IMR-90 (cell line): ENCODE measurements at regions not wholly inside any gene's neighbourhood (a gene's known extent, or its start where the extent isn't known, plus 50 kb on each side); places are given as distances from the start of the nearest gene placed in this dataset.

ENCODE experiments used
- ATAC-seq: fragments of 200-7000 bp; cut with Tn5 transposase; 2 replicates; pipeline ENCODE4 v1.9.1; 2020; ENCODE audit warnings: low read depth, mild to moderate bottlenecking, moderate library complexity
- BruUV-seq: library from RNA; stranded (reverse); fragments of 400-500 nt; replicated peaks from 2 replicates; lab custom pipeline; 2021; lab: Mats Ljungman, UMichigan
- CTCF ChIA-PET: fragments of 300-600 bp; formaldehyde crosslinking; extraction: SDS; loops from one replicate; lab custom pipeline; 2021; ENCODE audit warnings: antibody characterized with exemption; lab: Yijun Ruan, JAX
- POLR2A ChIA-PET: fragments of 300-600 bp; sonication (Branson Sonifier 250); formaldehyde crosslinking; loops from one replicate; lab custom pipeline; 2022; ENCODE audit warnings: antibody characterized with exemption; ENCODE audit not compliant: unreplicated experiment; lab: Charles Lee
- DNase-seq: peaks from one replicate; pipeline ENCODE4 v3.0.0; 2013
- H2AFZ ChIP-seq: replicated peaks from 2 replicates; pipeline ENCODE3; 2013; ENCODE audit warnings: low read length, mild to moderate bottlenecking; ENCODE audit not compliant: poor library complexity
- H2AK5ac ChIP-seq: 2 replicates; pipeline ENCODE4 v1.6.1; 2013; ENCODE audit warnings: low read depth, low read length, inconsistent platforms
- H2AK9ac ChIP-seq: replicated peaks from 2 replicates; pipeline ENCODE3; 2013; ENCODE audit warnings: mild to moderate bottlenecking, low read depth, low read length, moderate library complexity; ENCODE audit not compliant: poor library complexity
- H2BK120ac ChIP-seq: 2 replicates; pipeline ENCODE4 v1.6.1; 2013; ENCODE audit warnings: low read depth, low read length, inconsistent platforms
- H2BK15ac ChIP-seq: 3 replicates; pipeline ENCODE4 v1.6.1; 2013; ENCODE audit warnings: low read depth, low read length, inconsistent platforms
- H2BK20ac ChIP-seq: 2 replicates; pipeline ENCODE4 v1.6.1; 2013; ENCODE audit warnings: low read depth, mild to moderate bottlenecking, inconsistent platforms, low read length, moderate library complexity
- H2BK5ac ChIP-seq: 2 replicates; pipeline ENCODE4 v1.6.1; 2013; ENCODE audit warnings: mild to moderate bottlenecking, low read depth, low read length, inconsistent platforms; ENCODE audit not compliant: poor library complexity, severe bottlenecking
- H3K14ac ChIP-seq: replicated peaks from 2 replicates; pipeline ENCODE4 v1.6.1; 2013; ENCODE audit warnings: low read depth, low read length, inconsistent platforms
- H3K18ac ChIP-seq: 2 replicates; pipeline ENCODE4 v1.6.1; 2013; ENCODE audit warnings: low read depth, low read length, control low read depth
- H3K23ac ChIP-seq: 2 replicates; pipeline ENCODE4 v1.6.1; 2013; ENCODE audit warnings: low read depth, low read length, inconsistent platforms
- H3K27ac ChIP-seq: 2 replicates; pipeline ENCODE4 v1.5.1; 2013; ENCODE audit warnings: mild to moderate bottlenecking, control low read depth, low read length; ENCODE audit not compliant: insufficient read depth
- H3K27me3 ChIP-seq: 2 replicates; pipeline ENCODE4 v1.6.1; 2013; ENCODE audit warnings: low read length; ENCODE audit not compliant: control insufficient read depth, insufficient read depth
- H3K36me3 ChIP-seq: 2 replicates; pipeline ENCODE4 v1.6.1; 2013; ENCODE audit warnings: low read length, mixed read lengths; ENCODE audit not compliant: control insufficient read depth, insufficient read depth
- H3K4ac ChIP-seq: 2 replicates; pipeline ENCODE4 v1.6.1; 2013; ENCODE audit warnings: low read depth, low read length, inconsistent platforms
- H3K4me1 ChIP-seq: 2 replicates; pipeline ENCODE4 v1.6.1; 2013; ENCODE audit warnings: low read length, mixed read lengths; ENCODE audit not compliant: control insufficient read depth, insufficient read depth
- H3K4me2 ChIP-seq: 2 replicates; pipeline ENCODE4 v1.6.1; 2013; ENCODE audit warnings: low read depth, mild to moderate bottlenecking, control low read depth, low read length, moderate library complexity
- H3K4me3 ChIP-seq: 2 replicates; pipeline ENCODE4 v1.5.1; 2013; ENCODE audit warnings: low read depth, mild to moderate bottlenecking, control low read depth, low read length, moderate library complexity; ENCODE audit not compliant: insufficient read depth
- H3K56ac ChIP-seq: 2 replicates; pipeline ENCODE4 v1.6.1; 2013; ENCODE audit warnings: low read length, inconsistent platforms; ENCODE audit not compliant: insufficient read depth; ENCODE audit errors: extremely low read depth
- H3K79me1 ChIP-seq, 2 experiments: 2 replicates each; pipeline ENCODE4 v1.6.1; 2013; ENCODE audit warnings: low read length in 2 of 2, inconsistent platforms in 1 of 2, low read depth in 1 of 2
- H3K9ac ChIP-seq: 2 replicates; pipeline ENCODE4 v1.6.1; 2013; ENCODE audit warnings: low read depth, low read length, control low read depth
- H3K9me1 ChIP-seq: 2 replicates; pipeline ENCODE4 v1.6.1; 2013; ENCODE audit warnings: low read length, inconsistent platforms; ENCODE audit not compliant: insufficient read depth
- H3K9me3 ChIP-seq: 2 replicates; pipeline ENCODE4 v1.6.1; 2013; ENCODE audit warnings: low read length; ENCODE audit not compliant: control insufficient read depth, insufficient read depth
- H4K20me1 ChIP-seq: 2 replicates; pipeline ENCODE4 v1.6.1; 2013; ENCODE audit warnings: low read length, inconsistent platforms; ENCODE audit not compliant: insufficient read depth
- H4K5ac ChIP-seq: 2 replicates; pipeline ENCODE4 v1.6.1; 2013; ENCODE audit warnings: mild to moderate bottlenecking, low read depth, low read length, control low read depth
- H4K8ac ChIP-seq, 2 experiments: 2 replicates each; pipeline ENCODE4 v1.6.1; 2013; ENCODE audit warnings: low read depth in 2 of 2, low read length in 2 of 2, control low read depth in 1 of 2, inconsistent platforms in 1 of 2
- H4K91ac ChIP-seq: 2 replicates; pipeline ENCODE4 v1.6.1; 2013; ENCODE audit warnings: low read depth, low read length, inconsistent platforms; ENCODE audit not compliant: insufficient read depth
- BHLHE40 ChIP-seq: fragments of 150-350 bp; IDR thresholded peaks from 2 replicates; pipeline ENCODE4 v1.6.1; 2016; ENCODE audit warnings: mild to moderate bottlenecking, low read depth, low read length
- CEBPB ChIP-seq: IDR thresholded peaks from 2 replicates; pipeline ENCODE4 v1.6.1; 2012; ENCODE audit warnings: low read depth, low read length, improper control_type of control experiment
- CHD1 ChIP-seq: IDR thresholded peaks from 2 replicates; pipeline ENCODE4 v1.6.1; 2012; ENCODE audit warnings: low read depth, low read length, improper control_type of control experiment
- FOS ChIP-seq: fragments of 150-350 bp; IDR thresholded peaks from 2 replicates; pipeline ENCODE4 v1.6.1; 2016; ENCODE audit warnings: low read depth, low read length
- MAFK ChIP-seq: IDR thresholded peaks from 2 replicates; pipeline ENCODE4 v1.6.1; 2012; ENCODE audit warnings: low read depth, low read length, improper control_type of control experiment
- RAD21 ChIP-seq: IDR thresholded peaks from 2 replicates; pipeline ENCODE4 v1.6.1; 2012; ENCODE audit warnings: low read length, improper control_type of control experiment
- RCOR1 ChIP-seq: IDR thresholded peaks from 2 replicates; pipeline ENCODE4 v1.6.1; 2012; ENCODE audit warnings: mild to moderate bottlenecking, low read length, improper control_type of control experiment; ENCODE audit not compliant: insufficient replicate concordance
- SMC3 ChIP-seq: fragments of 150-350 bp; IDR thresholded peaks from 2 replicates; pipeline ENCODE4 v1.6.1; 2016; ENCODE audit warnings: low read depth, mild to moderate bottlenecking, antibody characterized with exemption, low read length, moderate library complexity
- USF2 ChIP-seq: fragments of 150-350 bp; IDR thresholded peaks from 2 replicates; pipeline ENCODE4 v1.6.1; 2017; ENCODE audit warnings: mild to moderate bottlenecking, antibody characterized with exemption, low read length, low read depth
- WGBS, 2 experiments: methylation state at CpG; one replicate each; pipeline versions ENCODE4 v1.1.5 to v1.1.7; 2013; ENCODE audit warnings: missing lambda C conversion rate in 2 of 2; ENCODE audit not compliant: insufficient read length in 1 of 2; ENCODE audit errors: extremely low coverage in 2 of 2; 5-methylcytosine and 5-hydroxymethylcytosine counted together
- dilution Hi-C: fragments of 300-500 bp; cut with HindIII; formaldehyde crosslinking; loops from one replicate; pipeline ENCODE4 v1.14.3; 2018; ENCODE audit warnings: low sequenced_read_pairs; ENCODE audit not compliant: unreplicated experiment
- in situ Hi-C: fragments of 300-500 bp; cut with MboI; formaldehyde crosslinking; loops from 3 replicates; pipeline ENCODE4 v1.14.3; 2019; ENCODE audit warnings: low sequenced_read_pairs, inconsistent platforms, mixed read lengths
- intact Hi-C: fragments of 100-400 bp; cut with micrococcal nuclease; formaldehyde crosslinking; loops from 2 replicates; pipeline ENCODE4 v1.10.0; 2022

- Histone ChIP-seq H4K20me1 (no peaks in the 10 kb centered on the region; the same call in 1 of the 2 replicates), H2BK15ac (no peak overlapping the region), H3K36me3 (no peaks in the 10 kb centered on the region), H2AFZ (no peak overlapping the region), H3K23ac (no peak overlapping the region), H3K18ac (no peak overlapping the region), H3K79me1 (no peaks in the 10 kb centered on the region), H4K5ac (no peak overlapping the region), H3K14ac (no peak overlapping the region), H2AK9ac (no peak overlapping the region), H2BK5ac (no peak overlapping the region), H3K9me1 (no peaks in the 10 kb centered on the region), H3K27ac (no peak overlapping the region), H2AK5ac (no peak overlapping the region), H3K27me3 (no peaks in the 10 kb centered on the region; the same call in 1 of the 2 replicates), H3K9me3 (no peaks in the 10 kb centered on the region), H4K8ac (no peak overlapping the region), H3K4me3 (no peak overlapping the region), H2BK120ac (no peak overlapping the region), H3K4me2 (no peak overlapping the region), H2BK20ac (no peak overlapping the region), H3K9ac (no peak overlapping the region), H3K56ac (no peak overlapping the region), H4K91ac (no peak overlapping the region), H3K4me1 (no peaks in the 10 kb centered on the region), H3K4ac (no peak overlapping the region)
- ChIA-PET POLR2A (no interaction called here), CTCF (no interaction called here)
- intact Hi-C loops (no loop called here), in situ Hi-C loops (no loop called here), dilution Hi-C loops (no loop called here)
- no CpG with 5 or more reads among the region's 12 CpGs for WGBS, 2 experiments
- BruUV-seq, result no TSS peak
- DNase-seq, result no peak
- ATAC-seq, result no peak
- TF ChIP-seq RCOR1 (no peak), CHD1 (no peak), RAD21 (no peak), FOS (no peak), CEBPB (no peak), BHLHE40 (no peak), USF2 (no peak), SMC3 (no peak), MAFK (no peak)
These were observed 591.0 kb downstream of the PTPRU start for GRCh38 chr1:29827237-29827750.
